Transverse colon (tissue), 3 donors: ENCODE measurements at regions not wholly inside any gene's neighbourhood (a gene's known extent, or its start where the extent isn't known, plus 50 kb on each side); places are given as distances from the start of the nearest gene placed in this dataset.

Experiments used
- POLR2A ChIP-seq: fragments of 450-650 bp; IDR thresholded peaks from one replicate; pipeline ENCODE4 v1.6.1; 2016; ENCODE audit warnings: antibody characterized with exemption, mild to moderate bottlenecking, moderate library complexity
- POLR2AphosphoS5 ChIP-seq, 3 donors: sonication (generic); formaldehyde crosslinking; IDR thresholded peaks; one replicate each; pipeline ENCODE4 v1.6.1; 2016; ENCODE audit warnings: antibody characterized with exemption in 3 of 3

GRCh38 chr7:20895563-20895962, 108.9 kb upstream of the SP8 start:
- TF ChIP-seq POLR2AphosphoS5 (IDR thresholded peaks at IDR 0.05) (no peak), POLR2A (no peak)
